HG02852 (cell line): ENCODE measurements at regions not wholly inside any gene's neighbourhood (a gene's known extent, or its start where the extent isn't known, plus 50 kb on each side); places are given as distances from the start of the nearest gene placed in this dataset.

Source experiments
- ATAC-seq: cut with Tn5 transposase; IDR thresholded peaks from one replicate; pipeline ENCODE4 v1.9.1; 2021; ENCODE audit warnings: mild to moderate bottlenecking, moderate library complexity; ENCODE audit not compliant: unreplicated experiment

DNA sequence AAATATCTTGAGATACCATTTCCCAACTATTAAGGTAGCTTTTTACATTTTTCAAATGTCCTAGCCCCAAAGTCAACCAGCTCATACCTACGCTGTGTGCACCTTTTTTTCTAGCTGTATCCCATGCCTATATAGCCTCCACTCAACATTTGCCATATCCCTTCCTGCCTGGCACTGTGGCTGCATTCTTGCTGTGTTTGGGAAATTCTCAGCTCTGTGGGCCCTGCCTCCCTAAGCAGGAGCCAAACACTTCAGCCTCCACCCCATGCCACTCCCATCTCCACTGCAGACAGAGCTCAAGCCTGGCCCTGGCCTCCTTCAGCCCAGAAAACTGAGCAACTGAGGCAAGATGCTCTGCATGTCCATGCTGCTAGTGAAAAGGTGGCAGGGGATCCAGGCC, 141.3 kb downstream of the RAB11FIP2 start:
- ATAC-seq = no peak

DNA sequence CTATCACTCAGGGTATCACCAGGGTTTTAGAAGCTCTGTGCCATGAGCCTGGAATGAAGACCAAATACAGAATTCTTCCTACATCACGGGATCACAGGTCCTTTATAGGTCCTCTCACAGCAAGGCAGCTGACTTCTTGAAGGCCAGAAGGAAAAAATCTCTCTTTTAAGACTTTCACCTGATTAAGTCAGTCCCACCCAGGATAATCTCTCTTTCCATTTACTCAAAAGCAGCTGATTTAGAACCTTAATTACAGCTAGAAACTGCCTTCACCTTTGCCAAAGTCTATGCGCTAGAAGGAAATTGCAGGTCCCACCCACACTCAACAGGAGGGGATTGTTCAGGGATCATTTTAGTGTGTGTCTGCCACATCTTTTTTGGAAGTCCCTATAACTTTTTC, 135.1 kb downstream of the RAB11FIP2 start:
- ATAC-seq = no peak

DNA sequence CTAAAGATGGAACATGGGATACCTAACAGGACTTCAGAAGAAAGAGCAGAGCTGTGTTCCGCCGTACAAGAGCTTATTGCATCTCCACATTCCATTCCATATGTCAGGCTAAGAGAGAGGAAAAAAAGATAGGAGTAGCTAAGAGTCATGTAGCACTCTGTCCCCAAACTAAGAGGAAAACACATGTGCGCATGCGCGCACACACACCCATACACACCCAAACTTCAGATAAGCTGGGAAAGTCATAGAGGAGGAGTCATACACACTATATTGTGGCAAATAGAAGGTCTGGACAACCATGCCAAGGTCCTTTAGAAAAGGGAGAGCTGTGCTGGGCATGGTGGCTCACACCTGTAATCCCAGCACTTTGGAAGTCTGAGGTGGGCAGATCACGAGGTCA, 132.4 kb downstream of the RAB11FIP2 start:
- ATAC-seq = no peak

DNA sequence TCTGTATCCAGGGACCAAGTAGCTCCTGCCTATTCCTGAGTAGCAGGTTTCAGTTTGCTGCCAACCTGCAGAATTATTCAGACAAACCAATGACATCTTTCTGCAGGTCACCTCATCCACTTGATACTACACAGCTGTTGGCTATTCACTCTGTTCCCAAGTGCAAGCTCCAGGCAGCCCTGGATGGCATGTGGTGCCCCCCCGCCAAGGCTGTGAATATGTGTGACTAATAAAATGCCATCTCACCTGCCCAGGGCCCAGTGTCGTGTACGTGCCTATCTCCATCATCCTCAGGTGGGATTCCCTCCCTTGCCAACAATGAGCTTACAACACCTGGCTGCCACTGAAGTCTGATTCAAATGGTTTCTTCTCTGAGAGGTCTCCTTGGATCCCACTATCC, 125.8 kb downstream of the RAB11FIP2 start:
- no peak for ATAC-seq

DNA sequence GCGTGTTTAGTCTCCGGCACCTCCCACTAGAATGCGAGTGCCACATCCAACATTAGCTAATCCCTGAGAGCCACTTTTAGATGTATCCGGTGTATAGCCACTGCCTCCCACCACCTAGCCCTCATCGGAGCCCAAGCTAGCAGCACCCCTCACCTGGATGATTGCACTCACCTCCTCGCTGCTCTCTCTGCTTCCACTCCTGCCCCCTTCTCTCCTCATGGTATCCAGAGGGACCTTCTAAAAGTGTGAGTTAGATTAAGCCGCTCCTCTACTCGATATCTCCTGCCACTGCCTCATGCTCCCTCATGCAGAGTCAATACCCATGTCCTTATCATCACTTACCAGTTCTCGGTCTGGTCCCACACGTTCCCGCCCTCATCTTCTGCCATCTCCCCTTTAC, 125.3 kb downstream of the RAB11FIP2 start:
- no peak for ATAC-seq

DNA sequence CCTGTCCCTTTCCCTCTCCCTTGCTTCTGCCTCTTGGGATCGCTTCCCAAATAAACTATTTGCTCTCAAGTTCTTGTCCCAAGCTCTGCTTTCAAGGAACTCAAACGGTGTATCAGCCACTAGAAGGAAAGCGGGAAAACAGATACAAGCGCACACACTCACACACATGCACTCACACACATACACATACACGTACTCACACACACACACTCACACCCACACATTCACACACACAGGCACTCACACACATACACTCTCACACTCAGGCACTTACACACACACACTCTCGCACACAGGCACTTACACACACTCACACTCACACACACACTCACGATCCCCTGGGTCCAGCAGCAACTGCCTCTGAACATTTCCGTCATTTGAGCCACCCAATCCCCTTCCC, 121.9 kb downstream of the RAB11FIP2 start:
- ATAC-seq = no peak

DNA sequence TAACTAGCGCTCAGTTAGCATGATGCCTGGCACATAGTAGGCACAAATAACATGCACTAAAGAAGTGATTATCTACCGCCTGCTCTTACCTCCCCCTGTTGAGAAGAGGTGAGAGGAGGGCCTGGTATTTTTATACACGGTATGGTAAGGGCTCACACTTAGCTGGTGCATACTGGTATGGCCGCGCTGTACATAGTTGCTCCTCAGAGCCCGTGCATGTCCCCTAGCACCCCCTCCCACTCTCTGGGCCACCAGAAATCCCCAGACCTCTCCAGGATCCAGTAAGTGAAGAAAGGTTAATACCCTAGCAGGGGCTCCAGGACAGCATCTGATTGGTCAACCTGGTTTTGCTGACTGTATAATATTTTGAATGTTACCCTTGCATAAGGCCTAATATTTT, 121.4 kb downstream of the RAB11FIP2 start:
- no peak for ATAC-seq

DNA sequence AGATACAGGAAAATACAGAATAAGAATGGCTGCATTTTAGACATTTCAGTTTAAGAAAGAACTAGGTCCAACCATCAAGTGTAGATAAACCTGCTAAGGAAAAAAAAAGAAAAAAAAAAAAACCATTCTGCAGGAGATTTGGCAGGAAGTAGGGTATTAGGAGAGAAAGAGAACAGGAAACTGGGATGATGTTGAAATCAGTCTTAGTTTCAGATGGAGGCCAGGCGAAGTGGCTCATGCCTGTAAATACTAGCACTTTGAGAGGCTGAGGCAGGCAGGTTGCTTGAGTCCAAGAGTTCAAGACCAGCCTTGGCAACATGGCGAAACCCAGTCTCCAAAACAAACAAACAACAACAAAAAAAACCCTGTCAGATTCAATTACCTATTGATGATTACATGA, 120.2 kb downstream of the RAB11FIP2 start:
- no peak for ATAC-seq

DNA sequence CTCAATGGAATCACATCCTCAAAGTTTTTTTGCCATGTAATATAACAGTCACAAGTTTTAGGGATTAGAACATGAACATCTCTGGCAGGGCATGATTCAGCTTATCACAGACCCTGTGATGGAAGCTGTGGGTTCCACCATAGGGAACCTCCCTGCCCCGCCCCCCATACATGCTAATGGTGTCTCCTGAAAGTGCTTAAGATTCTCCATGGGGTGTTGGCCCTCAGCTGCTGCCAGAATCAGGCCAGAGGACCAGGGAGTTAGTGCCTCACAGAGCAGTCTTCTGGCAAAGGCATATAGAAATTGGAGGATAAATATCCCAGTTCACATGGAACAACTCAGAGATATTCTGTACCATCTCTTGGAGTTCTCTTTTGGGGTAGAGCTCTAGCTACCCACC, 119.4 kb downstream of the RAB11FIP2 start:
- no peak for ATAC-seq

DNA sequence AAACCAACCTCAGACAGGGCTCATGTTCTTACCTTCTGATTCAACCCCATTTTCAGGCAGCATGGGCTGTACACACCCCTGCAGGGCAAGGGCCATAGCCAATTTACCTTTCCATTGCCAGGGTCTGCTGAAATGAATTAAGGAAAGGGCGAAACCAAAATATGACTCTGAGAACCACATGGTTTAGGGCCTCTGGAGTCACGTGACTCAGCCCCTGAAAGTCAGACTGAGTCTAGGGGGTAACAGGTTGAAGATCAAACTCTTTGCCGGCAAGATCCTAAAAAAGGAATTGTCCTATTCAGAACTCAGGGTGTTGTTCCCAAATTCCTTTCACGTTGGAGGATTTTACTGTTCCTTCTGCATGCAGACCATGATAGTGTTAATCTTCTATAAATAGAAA, 118.9 kb downstream of the RAB11FIP2 start:
- no peak for ATAC-seq

DNA sequence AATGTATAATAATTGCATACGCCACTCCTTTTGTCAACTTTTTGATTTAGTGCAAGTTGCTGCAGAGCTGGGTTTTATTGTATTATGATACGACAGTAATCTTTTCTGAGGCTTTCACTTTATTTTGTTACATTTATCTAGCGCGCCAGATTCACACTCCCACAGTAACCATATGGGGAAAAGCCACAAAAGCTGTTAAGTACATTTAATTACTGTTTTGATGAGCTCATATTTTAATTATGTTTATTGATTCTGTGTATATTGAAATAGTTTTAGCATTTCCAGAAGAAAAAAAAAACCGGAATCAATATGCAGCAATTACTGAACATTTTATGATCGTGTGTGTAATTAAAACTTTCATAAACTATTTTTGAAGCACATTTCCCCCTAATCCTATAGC, 118.5 kb downstream of the RAB11FIP2 start:
- ATAC-seq = no peak

DNA sequence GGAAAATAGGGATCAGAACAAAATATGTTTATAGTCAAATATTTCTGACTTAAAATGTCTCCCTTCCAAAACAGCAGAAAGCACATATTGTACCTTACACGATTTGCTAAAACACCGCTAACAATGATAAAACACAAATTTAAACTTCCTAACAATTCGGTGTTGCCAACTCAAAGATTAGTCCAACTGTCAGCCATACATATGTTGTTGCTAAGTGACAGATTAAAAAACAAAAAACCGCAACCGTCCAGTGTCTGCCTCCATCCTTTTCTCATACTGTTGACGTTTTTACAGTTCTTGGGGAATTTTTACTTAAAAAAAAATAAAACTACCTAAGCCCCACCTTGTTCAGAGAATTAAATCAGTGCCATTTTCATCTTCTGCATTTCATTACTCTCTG, 118.0 kb downstream of the RAB11FIP2 start:
- no peak for ATAC-seq

DNA sequence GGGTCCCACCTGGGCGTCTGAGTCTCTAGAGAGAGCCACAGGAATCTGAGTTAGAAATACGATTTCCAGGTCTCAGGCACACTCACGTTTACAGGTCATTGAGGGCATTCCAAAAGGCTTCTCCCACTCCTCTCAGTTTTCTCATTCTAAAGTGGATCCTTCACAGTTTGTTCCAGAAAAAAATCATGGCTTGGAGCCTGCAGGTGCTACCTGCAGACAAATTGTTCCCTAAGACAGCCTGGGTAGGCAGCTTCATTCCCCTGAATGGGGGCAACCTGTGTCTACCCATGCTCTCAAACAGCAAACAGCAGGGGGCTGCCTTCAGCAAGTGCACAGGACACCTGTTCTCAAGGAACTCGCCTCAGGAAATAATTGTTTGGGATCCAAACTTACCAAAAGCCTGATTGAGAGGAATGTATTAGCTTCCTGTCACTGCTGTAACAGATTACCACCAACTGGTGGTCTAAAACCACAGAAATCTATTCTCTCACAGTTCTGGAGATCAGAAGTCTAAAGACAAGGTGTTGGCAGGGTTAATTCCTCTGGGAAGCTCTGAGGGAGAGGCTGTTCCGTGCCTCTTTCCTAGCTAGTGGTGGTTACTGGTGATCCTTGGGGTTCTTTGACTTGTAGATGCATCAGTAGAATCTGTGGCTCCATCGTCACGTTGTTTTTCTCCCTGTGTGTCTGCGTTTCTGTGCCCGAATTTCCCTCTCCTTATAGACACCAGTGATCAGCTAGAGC, 117.2 kb downstream of the RAB11FIP2 start:
- no peak for ATAC-seq

DNA sequence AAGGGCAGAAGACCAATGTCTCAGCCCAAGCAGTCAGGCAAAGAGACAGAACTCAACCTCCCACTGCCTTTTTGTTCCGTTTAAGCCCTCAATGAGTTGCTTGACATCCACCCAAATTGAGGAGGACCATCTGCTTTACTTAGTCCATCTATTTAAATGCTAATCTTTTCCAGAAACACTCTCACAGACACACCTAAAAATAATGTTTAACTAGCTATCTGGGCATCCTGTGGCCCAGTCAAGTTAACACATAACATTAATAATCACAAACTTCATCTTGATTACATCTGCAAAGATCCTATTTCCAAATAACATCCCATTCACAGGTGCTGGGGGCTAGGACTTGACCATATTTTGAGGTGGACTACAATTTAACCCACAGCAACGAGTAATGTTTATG, 115.7 kb downstream of the RAB11FIP2 start:
- no peak for ATAC-seq

DNA sequence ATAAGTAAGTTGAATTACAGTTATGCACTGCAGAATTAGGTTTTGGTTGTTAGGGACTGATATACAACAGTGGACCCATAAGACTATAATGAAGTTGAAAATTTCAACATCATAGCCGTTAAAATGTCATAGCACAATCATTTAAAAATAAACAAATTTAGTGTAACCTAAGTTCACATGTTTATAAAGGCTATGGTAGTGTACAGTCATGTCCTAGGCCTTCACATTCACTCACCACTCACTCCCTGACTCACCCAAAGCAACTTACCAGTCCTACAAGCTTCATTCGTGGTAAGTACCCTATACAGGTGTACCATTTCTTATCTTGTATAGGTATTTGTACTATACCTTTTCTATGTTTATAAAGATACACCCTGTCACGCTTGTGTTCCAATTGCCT, 113.7 kb downstream of the RAB11FIP2 start:
- ATAC-seq = no peak

DNA sequence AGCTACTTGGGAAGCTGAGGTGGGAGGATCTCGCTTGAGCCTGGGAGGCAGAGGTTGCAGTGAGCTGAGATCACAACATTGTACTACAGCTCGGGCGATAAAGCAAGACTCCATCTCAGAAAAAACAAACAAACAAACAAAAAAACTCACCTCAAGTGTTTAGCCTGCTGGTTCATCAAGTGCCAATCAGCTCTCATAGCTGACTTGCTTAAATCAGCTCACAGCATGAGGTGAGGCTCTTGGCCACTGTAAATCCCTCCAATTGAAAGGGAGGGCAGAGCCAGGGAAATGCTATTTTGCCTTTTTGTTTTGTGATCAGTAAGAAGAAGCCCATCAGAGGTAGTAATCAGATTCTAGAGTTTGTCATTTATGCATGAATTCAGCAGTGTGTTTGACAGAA, 112.3 kb downstream of the RAB11FIP2 start:
- ATAC-seq = no peak

DNA sequence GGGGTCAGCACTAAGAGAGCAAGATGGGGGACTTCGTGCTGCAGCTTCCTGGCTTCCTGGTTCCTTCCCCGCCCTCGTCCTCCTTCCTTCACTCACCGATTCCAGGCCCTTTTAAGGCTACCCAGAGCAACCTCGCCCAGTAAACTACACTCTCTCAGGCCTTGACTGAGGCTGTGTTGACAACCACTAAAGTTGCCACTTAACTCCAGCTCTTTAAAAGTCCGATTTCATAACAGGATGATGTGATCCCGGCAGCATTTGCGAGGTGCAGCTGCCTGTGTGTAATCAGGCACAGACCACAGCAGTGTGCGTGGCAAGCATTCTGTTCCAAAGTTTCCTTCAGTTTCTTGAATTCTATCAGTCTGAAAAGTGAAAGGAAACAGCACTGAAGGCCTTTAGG, 110.6 kb downstream of the RAB11FIP2 start:
- no peak for ATAC-seq

DNA sequence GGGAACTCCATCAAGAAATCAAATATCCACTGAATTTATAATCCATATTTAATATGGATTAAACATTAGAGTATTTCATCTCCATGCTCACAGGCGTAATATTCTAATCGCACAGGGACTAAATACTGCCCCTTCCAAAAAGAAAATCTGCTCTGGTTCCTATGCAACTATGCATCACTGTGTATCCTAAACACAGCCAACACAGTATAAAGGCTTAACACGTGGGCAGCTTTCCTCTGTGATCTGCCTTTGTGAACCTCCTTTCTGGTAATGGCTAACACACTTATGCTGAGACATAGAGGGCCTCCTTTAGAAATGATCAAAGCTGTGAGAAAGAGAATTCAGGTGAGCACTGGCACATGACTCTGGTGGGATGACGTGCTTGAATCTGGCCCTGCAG, 110.2 kb downstream of the RAB11FIP2 start:
- ATAC-seq = no peak

DNA sequence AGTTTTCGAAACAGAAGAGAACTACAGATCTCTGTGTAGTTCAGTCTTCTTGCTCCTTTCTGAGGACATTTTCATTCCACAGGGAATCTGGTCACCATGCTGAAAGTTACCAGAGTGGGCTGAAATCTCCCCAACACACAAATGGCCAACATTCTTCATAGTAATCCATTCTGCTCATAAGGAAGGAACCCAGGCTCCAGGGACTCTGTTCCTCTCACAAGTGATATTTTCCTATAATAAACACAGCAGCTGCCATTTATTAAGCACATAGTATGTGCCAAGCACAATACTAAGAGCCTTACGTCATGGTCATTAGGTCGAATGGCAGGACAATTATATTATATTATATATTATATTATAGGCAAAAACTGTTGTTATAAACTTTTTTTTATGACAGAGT, 109.8 kb downstream of the RAB11FIP2 start:
- ATAC-seq = no peak

DNA sequence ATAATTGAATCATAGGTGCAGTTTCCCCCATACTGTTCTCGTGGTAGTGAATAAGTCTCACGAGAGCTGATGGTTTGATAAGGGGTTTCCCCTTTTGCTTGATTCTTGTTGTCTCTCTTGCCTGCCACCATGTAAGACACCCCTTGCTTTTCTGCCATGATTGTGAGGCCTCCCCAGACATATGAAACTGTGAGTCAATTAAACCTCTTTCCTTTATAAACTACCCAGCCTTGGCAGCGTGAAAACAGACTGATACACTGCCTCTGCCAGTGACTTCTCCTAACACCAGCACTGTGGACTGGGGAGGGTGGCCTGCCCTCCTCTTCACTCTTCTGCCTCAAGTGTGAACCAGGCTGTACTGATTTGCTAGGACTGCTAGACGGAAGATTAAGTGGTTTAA, 108.6 kb downstream of the RAB11FIP2 start:
- no peak for ATAC-seq

DNA sequence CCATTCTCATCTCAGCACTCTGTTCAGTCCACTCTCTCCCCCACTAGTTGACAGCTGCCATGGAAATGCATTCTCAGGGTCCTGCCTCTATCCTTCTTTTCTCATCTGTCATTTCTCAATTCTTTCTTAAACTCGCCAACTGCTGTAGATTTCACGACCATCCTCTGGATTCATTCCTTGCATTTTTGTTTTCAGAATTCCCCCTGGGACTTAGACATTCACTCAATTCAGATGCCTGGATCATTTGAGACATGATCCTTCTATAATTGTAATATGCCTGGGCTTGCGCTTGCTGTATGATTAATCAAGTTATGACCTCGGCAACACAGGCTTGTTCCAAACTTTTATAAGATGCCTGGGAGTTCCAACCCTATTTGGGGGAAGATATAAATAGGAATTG, 104.5 kb downstream of the RAB11FIP2 start:
- no peak for ATAC-seq

DNA sequence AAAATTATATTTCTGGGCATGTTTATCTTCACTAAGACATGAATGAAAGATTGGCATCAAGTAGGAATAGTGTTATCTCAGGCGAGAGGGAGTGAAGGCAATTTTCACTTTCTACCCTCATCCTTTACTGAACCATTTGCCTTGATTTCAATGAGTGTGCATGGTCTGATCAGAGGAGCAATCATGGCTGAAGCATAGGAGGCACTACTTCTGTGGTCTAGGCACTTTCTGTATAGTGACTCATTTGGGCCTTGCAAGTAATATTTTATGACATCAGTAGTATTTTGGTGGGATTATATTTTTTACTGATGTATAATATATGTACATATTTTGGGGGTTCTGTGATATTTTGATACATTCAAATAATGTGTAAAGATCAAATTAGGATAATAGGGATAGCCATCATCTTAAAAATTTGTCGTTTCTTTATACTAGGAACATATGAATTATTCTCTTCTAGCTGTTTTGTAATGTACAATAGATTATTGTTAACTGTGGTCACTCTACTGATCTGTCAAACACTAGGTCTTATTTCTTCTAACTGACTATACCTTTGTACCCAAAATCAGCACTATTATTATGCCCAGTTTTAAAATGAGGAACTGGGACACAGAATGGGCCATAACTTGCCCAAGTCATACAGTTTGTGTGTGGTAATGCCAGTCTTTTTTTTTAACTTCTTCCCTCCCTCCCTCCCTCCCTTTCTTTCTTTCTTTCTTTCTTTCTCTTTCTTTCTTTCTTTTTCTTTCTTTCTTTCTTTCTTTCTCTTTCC, 101.9 kb downstream of the RAB11FIP2 start:
- no peak for ATAC-seq

DNA sequence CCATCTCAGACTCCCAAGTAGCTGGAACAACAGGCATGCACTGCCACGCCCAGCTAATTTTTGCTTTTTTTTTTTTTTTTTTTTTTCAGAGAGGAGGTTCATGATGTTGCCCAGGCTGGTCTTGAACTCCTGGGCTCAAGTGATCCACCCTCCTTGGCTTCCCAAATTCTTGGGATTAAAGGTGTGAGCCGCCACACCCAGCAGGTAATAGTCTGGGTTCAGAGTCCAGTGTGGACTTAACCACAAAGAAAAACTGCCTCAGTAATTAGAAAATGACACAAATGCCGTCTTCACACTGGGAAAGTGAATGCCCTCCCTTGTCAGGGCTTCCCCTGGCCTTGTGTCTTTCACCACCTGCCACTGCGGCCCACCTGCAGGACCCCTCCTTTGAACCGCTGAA, 101.1 kb downstream of the RAB11FIP2 start:
- no peak for ATAC-seq
